CD4-positive, alpha-beta T cell treated with Interferon alpha-2 for 1 hour (primary cell): ENCODE measurements at regions not wholly inside any gene's neighbourhood (a gene's known extent, or its start where the extent isn't known, plus 50 kb on each side); places are given as distances from the start of the nearest gene placed in this dataset.

Experiments used
- DNase-seq, 2 donors: peaks; one replicate each; pipeline ENCODE4 v3.0.0-alpha.2; 2020 to 2022

DNA sequence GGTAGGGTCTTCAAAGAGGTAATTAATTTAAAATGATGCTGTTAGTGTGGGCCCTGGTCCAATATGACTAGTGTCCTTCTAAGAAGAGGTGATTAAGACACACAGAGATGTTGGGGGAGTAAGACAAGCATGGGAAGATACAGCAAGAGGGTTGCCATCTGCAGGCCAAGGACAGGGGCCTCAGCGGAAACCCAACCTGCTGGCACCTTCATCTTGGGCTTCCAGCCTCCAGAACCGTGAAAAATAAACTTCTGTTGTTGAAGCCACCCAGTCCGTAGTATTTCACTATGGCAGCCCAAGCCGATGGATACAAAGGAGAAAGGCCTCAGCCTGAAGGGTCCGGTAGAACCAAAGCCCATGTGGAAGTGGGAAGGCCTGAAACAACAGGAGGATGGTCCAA, 161.7 kb upstream of the UBE2E1 start:
- no peak for DNase-seq

DNA sequence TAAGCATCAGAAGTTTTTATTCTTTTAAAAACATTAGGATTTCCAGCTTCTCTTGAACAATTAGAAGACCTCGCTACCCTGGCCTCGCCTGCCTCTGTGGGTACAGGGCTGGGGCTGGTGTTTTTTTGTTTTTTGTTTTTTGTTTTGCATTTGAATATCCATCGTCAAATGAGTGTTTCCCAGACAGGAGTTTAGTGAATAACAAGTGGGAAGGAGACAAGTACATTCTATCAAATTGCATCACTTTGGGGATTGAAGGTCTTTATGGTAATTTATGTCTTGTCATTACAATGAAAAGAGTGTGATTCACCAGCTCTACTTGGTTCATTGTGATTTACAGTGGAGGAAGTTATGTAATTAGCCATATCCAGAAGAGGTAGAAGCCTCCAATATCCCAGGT, 161.1 kb upstream of the UBE2E1 start:
- DNase-seq = no peak

DNA sequence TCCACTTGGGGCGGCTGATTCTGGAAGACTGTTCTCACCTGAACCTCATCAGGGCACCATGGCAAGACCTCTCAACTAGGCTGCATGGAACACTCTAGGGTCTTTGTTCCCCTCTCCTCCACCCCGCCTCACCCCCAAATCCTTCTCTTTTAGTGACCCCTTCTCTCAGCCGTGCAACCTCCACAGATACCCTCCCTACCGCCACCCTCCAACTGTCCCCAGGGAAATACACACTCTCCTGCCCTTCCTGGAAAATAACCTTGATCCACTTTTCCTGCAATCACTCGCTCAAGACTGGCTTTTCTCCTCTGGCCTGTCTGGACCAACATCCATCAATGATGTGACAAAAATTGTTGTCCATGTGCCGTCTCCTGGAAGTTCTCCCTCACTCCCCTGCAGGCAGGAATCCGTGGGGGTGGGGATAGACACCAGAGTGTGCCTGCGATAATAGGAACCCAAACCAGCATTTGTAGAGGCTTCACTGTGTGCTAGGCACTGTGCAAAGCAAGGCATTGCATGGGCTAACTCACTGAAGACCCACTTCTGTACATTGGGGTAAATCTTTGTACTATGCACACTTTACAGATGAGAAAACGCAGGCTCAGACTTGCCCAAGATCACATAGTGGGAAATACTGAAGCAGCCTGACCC, 160.1 kb upstream of the UBE2E1 start:
- DNase-seq = no peak

DNA sequence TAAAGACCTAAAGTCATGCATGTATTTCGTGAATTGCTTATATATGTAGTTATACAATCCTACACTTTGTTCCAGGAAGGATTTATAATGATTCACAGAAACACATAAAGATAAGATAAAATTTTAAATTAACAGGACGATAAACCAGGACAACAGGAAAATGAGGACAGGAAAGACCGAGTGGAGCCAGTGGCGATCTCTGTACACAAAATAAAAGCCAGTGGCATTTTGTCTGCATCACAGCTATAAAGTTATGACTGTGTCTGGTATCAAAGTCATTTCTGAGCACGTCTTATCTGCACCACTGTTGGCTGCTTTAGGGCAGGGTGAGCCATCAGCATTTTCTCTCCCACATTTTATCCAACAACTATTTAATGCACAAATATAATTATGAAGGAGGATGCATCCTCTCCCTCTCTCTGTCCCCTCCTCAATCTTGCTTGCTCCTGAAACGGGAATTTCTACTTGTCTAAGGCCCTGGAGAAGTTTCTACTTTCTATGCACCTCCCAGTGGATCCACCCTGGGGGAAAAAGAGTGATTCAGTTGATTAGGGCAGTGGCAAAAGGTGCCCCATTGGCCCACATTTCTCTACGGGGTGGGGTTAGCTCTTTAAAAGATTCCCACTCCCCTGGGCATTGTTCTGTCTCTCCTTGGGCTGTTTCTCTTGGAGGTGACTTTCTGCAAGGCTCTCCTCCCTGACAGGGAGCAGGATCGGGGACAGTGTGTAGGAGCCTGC, 159.4 kb upstream of the UBE2E1 start:
- no peak for DNase-seq

DNA sequence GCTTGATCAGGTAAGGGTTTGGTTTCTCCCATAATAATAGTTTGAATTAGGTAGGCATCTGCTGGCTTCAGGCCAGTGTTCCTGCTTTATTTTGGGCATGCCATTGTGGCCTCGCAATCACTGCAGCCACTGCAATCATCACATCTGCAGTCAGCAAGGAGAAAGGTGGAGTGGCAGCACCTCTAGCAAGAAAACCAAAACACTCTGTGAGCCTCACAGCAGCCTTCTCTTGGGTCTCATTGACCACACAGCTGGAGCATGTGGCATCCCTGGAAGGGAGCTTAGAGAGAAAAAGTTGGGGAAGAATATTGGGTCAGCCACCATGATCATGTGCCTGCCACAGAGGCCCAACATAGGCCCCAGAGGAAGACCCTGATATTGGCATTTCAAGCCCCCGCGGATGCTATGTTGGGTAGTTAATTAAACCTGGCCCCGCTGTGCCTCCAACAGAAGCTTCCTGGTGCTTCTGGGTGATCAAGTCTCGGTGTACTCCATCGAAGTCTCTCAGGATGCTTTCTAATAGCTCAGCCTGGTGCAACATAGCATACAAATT, 158.0 kb upstream of the UBE2E1 start:
- DNase-seq = no peak

DNA sequence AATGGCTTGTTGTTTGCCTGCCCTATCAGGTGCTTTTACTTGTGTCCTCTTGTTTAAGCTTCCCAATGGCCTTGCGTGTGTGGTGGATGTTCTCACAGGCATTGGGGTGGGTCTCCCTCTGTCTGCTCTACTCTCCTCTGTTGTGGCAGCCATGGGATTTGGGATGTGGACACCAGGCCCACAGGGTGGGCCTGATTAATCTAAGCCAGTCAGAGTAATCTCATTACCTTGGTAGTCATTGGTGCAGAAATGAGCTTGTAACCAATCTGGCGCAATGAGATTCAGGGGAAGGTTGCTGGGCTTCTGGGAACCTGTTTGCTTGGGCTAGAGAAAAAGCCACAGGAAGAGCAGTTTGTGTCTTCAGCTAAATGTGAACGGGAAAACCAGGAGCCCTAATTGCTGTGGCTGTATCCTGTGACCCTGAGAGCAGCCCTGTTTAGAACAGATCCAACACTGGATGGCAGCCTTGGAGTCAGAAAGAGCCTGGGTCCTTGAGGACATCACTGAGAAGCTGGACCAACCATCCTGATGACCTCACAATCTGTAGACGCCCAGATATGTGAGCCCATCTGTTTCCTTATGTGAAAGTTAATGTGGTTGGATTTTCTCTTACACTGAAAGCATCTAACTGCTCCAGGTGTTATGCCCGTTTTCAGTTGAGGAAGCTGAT, 157.3 kb upstream of the UBE2E1 start:
- DNase-seq = no peak

DNA sequence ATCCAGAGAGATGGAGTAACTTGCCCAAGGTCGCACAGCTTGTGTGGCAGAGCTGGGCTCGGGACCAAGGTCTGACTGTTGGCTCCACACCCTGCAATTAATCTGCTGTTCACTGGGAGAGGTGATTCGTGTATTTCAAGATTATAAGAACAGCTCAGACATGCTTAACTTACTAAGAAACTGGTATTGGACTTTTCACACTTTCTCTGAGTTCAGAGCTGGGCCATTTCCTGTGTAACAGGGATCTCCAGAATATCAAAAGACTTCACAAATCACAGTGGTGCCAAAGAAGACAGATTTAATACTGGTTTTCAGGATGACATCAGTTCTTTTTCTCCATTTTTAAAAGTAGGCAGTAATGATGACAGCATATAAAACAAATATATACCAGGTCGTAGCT, 156.8 kb upstream of the UBE2E1 start:
- DNase-seq = no peak

DNA sequence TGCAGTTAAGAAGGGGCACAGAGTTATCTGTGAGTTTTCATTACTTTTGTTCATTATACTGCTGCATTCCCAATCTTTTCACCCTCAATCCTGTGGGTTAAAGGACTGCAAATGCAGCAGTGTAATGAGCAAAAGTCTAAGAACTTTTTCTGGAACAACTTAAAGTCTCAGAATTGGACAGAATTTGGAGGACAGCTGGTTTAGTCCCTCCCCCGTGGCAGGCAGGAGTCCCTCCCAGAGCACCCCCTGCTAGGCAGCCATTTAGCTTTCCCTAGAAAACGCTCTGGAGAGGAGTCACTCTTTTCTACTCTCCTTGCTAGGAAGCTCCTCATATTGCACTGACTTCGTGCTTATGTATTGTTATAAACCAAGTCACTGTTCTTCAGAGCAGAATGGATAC, 156.3 kb upstream of the UBE2E1 start:
- DNase-seq = no peak

DNA sequence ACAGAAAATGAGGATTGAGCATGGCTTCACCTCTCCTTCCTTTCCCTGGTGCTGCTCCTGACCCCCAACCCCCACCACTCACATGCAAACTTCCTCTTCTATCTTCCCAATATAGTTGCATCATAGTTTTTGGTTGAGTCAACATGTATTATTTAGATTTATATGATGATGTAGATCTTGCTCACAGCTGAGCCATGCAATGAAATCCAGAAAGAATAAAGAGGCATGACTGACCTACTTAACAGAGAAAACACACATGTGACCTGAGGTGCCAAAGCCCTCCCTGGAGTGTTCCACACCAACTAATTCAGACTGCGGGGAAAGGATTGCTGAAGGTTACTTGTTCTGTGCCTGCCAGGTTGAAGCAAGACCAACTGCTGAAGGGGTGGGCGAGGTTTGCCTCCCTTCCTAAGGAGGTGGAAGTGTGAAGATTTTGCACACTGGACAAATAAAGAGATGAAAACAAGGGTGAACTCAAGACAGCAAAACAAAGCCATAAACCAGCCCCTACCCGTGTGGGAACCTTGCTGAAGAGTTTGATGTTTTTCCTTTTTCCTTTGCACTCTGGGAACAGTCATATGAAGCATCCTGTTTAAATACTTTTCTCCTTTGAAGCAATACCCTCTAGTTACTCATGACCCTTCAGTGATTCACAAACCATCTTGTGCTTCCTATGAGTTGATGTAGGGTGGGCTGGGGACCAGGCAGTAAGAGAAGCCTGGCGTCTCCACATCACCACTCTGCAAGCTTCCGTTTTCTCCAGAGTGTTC, 155.2 kb upstream of the UBE2E1 start:
- DNase-seq = no peak

DNA sequence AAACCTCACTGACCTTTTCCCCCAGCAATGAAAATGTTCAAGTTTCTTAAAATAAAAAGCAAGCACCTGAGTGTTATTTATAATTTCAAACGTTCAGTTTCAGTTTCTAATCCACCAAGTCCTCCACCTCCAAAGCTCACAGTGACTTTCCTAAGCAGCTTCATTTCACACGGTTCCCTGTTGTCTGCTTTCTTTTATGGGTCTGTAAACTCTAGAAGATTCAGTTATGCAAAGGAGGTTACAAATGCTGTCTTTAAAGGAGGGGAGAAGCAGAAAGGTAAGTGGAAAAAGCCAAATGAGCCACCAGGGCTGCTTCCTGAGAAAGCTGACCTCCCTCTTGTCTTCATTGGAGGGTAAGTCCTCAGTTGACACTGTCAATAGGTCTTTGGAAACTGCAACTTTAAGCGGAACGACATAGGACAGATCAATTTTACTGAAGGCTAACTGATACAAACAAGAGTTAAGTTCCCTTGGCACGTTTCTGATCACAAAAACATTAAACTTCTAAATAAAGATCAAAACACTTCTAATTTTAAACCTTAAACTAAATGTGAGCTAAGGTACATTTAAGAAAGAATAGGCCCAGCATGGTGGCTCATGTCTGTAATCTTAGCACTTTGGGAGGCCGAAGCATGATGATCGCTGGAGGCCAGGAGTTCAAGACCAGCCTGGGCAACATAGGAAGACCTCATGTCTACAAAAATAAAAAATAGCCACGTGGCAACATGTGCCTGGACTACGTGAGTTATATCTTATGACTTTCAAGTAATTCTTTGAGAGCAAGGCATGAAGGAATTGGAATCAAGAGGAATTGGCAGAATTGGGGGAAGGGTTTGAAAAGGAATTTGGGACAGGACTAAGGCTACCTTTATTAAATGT, 151.9 kb upstream of the UBE2E1 start:
- DNase-seq = no peak

DNA sequence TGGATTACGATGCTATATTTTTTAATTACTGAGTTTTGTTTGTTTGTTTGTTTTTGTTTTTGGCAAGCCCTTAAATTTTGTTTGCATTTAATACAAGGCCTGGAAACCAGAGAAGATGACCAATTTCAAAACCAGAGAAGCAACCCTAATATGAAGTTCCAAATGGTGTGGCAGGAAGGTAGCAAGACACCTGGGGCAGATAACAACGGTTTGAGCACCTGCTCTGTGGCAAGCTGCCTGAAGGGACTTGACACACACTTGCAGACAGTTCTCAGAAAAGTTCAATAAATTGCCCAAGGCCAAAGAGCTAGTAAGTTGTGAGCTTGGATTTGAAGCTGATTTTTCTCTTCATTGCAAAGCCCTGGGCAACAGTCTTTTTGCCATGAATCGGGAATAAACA, 151.2 kb upstream of the UBE2E1 start:
- DNase-seq = no peak

DNA sequence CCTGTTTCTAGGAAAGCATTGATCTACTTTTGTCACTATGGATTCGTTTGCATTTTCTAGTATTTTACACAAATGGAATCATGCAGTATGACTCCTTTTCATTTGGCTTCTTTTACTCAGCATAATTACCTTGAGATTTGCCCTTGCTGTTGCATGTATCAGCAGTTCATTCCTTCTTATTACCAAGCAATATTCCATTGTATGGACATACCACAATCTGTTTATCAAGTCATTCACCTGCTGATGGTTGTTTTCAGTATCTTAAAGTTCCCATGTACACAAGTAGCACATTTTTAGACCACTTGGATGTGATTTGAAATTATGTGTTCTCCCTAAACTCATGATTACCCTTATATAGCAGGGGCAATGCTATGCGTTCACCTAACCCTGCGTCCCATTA, 150.0 kb upstream of the UBE2E1 start:
- DNase-seq = no peak

DNA sequence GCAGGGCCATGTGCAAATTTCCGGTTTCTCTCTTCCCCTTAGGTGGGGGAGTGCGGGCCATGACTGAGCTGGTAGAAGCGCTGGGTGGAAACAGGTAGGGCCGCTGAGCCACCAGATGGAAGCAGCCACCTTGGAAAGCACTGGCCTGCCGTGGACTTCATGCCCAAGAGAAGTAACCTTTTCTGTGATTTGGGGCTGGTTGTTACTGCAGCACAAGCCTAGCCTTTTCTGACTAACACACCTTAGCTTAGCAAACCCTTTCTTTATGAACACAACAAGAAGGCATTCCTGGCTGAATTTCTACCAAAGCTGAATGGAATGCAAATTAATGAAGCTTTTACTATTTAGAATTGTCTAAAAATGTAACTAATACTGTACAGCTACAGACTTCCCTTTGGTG, 149.6 kb upstream of the UBE2E1 start:
- no peak for DNase-seq

DNA sequence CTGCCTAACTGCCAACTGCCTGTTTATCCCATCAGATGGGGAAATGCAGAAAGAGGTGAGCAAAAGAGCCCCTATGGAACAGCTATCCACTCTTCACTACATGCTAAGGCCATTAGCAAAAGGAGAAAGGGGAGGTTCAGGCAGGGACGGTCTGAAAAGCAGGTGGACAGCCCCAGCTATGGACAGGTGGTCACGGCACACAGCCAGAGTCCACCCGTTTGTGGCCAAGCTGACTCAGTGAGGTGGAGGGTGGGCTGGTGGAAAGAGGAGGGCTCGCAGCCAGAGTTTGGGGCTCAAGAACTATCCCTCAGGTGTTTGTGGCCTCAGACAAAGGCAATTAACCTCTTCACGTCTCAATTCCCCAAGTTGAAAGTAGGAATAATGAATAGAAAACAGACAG, 148.9 kb upstream of the UBE2E1 start:
- DNase-seq = no peak

DNA sequence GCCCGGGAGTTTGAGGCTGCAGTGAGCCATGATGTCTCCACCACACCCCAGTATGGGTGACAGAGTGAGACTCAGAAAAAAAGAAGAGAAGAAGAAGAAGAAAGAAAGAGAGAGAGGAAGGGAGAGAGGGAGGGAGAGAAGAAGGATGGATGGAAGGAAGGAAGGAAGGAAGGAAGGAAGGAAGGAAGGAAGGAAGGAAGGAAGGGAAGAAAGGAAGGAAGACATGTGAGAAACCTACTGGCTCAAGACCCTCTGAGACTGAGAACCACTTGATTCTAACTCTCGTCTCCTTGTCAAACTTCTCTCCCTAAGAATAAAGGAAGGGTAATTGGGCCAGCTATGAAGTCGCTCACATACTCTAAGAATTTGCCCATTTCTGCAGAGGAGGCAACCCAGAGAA, 148.1 kb upstream of the UBE2E1 start:
- DNase-seq = no peak

DNA sequence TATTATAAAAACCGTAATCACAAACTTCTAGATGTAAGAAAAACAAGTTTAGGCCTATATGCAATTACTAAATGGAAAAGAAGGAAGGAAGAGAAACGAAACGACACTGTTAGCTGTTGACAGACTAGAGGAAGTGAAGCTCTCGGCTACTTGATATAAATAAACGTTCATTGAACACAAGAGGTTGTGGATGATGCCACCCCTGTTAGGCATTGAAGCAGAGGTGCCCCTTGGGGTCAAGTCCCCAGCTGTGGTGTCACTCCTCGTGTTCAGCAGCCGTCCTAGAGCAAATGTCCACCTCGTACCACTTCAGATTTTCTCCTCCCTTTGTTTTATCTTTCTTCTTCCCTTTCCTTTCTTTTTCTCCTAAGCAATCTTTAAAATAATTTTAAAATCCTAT, 146.5 kb upstream of the UBE2E1 start:
- peak in 1 of 2 donors; percentile 21 for DNase-seq

DNA sequence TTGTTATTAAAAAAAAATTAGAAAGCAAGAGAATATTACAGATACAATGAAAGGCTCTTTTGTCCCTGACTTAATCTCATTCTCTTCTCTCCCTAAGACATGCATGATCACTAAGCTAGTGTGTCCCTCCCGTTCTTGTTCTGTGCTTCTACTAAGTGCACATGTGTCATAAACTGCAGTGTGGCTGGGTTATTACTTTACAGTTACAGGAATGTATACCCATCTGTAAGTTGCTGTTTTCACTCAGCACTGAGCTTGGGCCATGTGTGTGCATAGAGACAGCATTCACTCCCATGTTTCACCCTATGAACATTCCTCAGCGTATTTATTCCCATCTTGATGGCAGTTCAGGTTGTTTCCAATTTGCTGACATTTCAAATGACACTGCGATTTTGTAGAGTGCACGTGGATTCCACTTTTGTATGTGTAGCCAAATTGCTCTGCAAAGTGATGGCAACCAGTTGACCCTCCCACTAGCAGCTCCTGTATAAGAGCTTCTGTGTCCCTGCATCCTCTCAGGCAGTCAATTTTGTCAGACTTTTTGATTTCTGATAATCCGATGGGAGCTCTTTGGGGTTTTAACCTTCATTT, 145.8 kb upstream of the UBE2E1 start:
- no peak for DNase-seq

DNA sequence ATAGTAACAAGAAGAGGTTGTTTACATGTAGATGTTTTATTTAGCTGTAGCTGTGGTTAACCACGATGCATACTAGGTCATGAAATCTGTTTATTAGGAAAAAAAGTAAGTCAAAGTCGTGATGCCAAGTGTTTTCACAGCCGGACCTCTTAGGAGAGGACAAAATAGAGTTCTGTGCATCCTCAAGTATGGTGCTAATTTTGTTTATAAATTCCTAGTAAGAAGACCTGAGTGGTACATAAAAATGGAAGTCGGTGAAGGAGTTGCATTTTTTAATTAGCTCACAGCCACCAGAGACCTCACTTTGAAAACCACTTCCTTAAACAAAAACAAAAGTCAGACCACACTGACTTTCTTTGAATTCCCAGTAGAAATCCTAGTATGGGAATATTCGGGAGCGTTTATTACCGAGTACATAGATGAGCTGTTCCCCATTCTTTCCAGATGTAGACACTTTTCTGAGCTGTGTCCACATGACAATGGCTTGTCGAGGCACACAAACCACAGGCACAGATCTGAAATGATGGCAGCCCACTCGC, 143.6 kb upstream of the UBE2E1 start:
- DNase-seq = no peak

DNA sequence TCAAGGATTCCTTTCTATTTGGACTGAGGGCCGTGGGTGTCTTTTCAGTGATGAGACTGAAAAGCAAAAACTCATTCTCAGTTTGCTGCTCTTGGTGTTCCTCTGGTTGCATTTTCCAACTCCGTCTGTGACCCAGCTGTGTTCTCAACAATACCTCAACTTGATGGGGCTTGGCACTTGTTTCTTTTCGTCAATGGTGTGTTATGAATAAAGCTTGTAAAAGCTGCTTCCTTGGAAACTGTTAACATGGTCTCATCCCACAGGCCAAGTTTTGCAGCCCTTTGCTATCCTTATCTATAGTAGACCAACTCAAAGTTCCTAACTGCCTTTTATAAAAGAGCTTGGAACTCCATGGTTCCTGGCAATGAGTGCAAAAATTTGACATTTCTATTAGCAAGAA, 142.5 kb upstream of the UBE2E1 start:
- DNase-seq = no peak

DNA sequence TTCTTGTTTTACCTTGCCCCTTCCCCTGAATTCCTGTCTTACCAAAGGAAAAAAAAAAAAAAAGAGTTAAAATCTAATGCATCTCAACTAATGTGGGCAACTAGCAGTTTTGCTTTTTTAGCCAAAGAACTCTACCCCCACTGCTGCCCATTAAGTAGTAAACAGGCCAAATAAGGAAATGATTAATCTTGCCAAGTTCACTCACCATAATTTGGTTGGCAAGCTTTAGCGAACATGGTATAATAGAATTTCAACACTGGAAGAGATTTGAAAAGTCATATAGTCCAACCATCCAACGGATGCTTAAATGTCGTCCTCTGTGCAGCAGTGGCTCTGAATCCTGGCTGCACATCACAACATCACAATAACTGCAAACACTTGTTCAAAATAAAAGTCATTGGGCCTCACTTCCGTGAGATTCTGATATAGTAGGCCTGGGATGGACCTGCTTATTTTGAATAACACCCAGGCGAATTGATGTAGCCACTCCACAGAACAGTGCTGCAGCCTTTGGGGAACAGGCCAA, 142.0 kb upstream of the UBE2E1 start:
- DNase-seq = no peak

DNA sequence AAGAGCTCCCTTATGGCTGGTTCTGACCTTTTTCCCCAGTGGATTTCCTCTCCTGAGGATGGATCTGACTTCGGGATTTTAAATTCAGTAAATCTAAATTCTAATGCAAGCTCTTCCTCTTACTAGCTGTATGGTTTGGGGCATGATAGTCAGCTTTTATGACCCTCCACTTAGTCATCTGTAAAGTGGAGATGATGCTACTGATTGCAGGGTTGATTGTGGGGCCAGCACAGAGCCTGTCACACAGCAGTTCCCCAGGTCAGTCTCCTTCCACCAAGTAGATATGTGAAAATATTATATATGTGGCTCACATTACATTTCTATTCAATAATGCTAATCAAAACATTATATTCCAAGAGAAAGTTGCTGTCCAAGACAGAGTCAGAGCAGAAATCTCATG, 141.3 kb upstream of the UBE2E1 start:
- no peak for DNase-seq
